NCI-H446 (cell line): ENCODE measurements at regions not wholly inside any gene's neighbourhood (a gene's known extent, or its start where the extent isn't known, plus 50 kb on each side); places are given as distances from the start of the nearest gene placed in this dataset.

Experiments used
- DNase-seq, 2 experiments: peaks; one replicate each; lab custom pipeline; 2025; lab: John Stamatoyannopoulos, UW

- no peak for DNase-seq
These were observed 51.6 kb upstream of the NLRP1 start for GRCh38 chr17:5635949-5636348.

GRCh38 chr17:5638596-5638995, 54.3 kb upstream of the NLRP1 start:
- DNase-seq: no peak

- DNase-seq: no peak
These were observed 56.4 kb upstream of the NLRP1 start for GRCh38 chr17:5640726-5641125.

- DNase-seq: no peak
These were observed 58.4 kb upstream of the NLRP1 start for GRCh38 chr17:5642752-5643151.

GRCh38 chr17:5644065-5644464, 59.8 kb upstream of the NLRP1 start:
- no peak for DNase-seq

GRCh38 chr17:5651348-5651747, 67.0 kb upstream of the NLRP1 start:
- DNase-seq: no peak

- no peak for DNase-seq
These were observed 77.3 kb upstream of the NLRP1 start for GRCh38 chr17:5661491-5662125.

- no peak for DNase-seq
These were observed 78.2 kb upstream of the NLRP1 start for GRCh38 chr17:5662409-5663085.

GRCh38 chr17:5665164-5665563, 80.9 kb upstream of the NLRP1 start:
- peak; percentile 4 to 67 for DNase-seq

- no peak for DNase-seq
These were observed 83.6 kb upstream of the NLRP1 start for GRCh38 chr17:5667871-5668270.

- DNase-seq: no peak
These were observed 84.3 kb upstream of the NLRP1 start for GRCh38 chr17:5668557-5669138.

- DNase-seq: no peak
These were observed 84.9 kb upstream of the NLRP1 start for GRCh38 chr17:5669191-5669590.

- no peak for DNase-seq
These were observed 87.8 kb upstream of the NLRP1 start for GRCh38 chr17:5672141-5672540.

- DNase-seq: no peak
These were observed 88.6 kb upstream of the NLRP1 start for GRCh38 chr17:5672815-5673430.

GRCh38 chr17:5675625-5676421, 91.5 kb upstream of the NLRP1 start:
- DNase-seq: no peak

- DNase-seq: no peak
These were observed 93.3 kb upstream of the NLRP1 start for GRCh38 chr17:5677620-5678019.

- DNase-seq: no peak
These were observed 93.9 kb upstream of the NLRP1 start for GRCh38 chr17:5678171-5678570.

GRCh38 chr17:5680766-5681165, 96.5 kb upstream of the NLRP1 start:
- DNase-seq: no peak

- DNase-seq: no peak
These were observed 98.9 kb upstream of the NLRP1 start for GRCh38 chr17:5683241-5683640.

GRCh38 chr17:5686074-5686635, 101.8 kb upstream of the NLRP1 start:
- DNase-seq: no peak

- DNase-seq: no peak
These were observed 103.3 kb upstream of the NLRP1 start for GRCh38 chr17:5687646-5688045.

GRCh38 chr17:5693821-5694220, 109.5 kb upstream of the NLRP1 start:
- DNase-seq: no peak
